IPS-20b (cell line): ENCODE measurements at regions not wholly inside any gene's neighbourhood (a gene's known extent, or its start where the extent isn't known, plus 50 kb on each side); places are given as distances from the start of the nearest gene placed in this dataset.

Source experiments
- H3K27ac ChIP-seq: one replicate; pipeline ENCODE4 v1.5.1; 2013; ENCODE audit warnings: low read length
- H3K27me3 ChIP-seq: 2 replicates; pipeline ENCODE4 v1.6.1; 2013; ENCODE audit warnings: mild to moderate bottlenecking, low read length, inconsistent platforms; ENCODE audit not compliant: insufficient read depth
- H3K36me3 ChIP-seq: 2 replicates; pipeline ENCODE4 v1.6.1; 2013; ENCODE audit warnings: low read depth, mild to moderate bottlenecking, inconsistent platforms, low read length, moderate library complexity; ENCODE audit not compliant: insufficient read depth
- H3K4me1 ChIP-seq: 2 replicates; pipeline ENCODE4 v1.6.1; 2013; ENCODE audit warnings: mild to moderate bottlenecking, control low read depth, inconsistent platforms, low read length, moderate library complexity; ENCODE audit not compliant: insufficient read depth
- H3K4me3 ChIP-seq: 2 replicates; pipeline ENCODE4 v1.5.1; 2013; ENCODE audit warnings: mild to moderate bottlenecking, low read length, inconsistent platforms
- H3K9ac ChIP-seq: 2 replicates; pipeline ENCODE4 v1.6.1; 2013; ENCODE audit warnings: low read depth, mild to moderate bottlenecking, inconsistent platforms, low read length, moderate library complexity
- H3K9me3 ChIP-seq: 2 replicates; pipeline ENCODE4 v1.6.1; 2013; ENCODE audit warnings: mild to moderate bottlenecking, low read depth, low read length, inconsistent platforms; ENCODE audit not compliant: insufficient read depth

DNA sequence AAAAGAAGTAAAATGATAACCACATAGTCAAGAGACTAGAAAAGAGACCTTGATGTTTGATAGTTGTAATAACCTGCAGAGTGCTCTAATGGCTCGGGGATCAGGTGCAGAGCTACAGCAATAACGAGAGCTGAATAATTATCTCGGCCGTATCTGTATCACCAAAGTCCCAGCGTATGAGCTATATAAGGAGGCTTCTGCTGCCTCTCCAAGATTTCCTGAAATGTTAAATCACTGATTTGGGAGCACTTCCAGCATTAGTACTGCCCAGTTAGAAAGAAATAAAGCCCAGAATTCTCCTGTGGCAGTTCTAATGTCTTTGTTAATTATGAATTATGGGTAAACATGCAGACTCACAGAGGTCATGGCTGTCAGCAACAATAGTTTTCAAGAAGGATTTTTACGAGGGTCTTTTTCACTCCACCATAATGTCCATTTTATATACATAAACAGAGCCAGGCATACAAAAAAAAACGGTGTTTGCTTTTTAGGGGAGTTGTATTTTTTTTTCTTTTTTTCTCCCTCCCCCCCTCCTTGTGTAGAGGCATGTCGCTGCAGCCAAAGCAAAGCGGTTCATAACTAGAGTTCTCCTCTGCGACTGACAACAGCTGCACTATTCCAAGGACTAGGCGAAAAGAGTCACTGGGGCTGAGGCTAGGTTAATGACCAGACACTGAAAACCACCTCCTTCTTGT, 168.3 kb upstream of the VRK2 start:
- H3K4me1 ChIP-seq = no peaks in the 10 kb centered on the region
- H3K9ac ChIP-seq = no peak overlapping the region
- H3K36me3 ChIP-seq = no peaks in the 10 kb centered on the region
- H3K9me3 ChIP-seq = no peaks in the 10 kb centered on the region
- no peak overlapping the region for H3K4me3 ChIP-seq
- H3K27me3 ChIP-seq = no peaks in the 10 kb centered on the region
- no peak overlapping the region for H3K27ac ChIP-seq

DNA sequence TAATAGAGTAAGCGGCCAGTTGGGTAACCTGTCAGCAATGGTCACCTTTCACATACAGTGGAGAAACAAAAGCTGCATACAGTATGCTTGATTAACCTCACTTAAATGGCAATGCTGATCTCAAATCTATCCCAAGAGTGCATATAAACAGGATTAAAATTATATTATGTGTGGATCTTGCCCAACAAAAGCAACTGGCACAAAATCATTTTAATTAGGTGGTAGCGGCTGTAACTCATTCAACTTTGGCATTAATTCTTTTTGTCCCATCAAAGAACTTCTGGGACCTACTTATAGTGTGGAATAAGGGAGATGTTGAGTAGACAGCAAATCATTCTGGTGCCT, 167.8 kb upstream of the VRK2 start:
- H3K27me3 ChIP-seq = no peaks in the 10 kb centered on the region
- no peak overlapping the region for H3K27ac ChIP-seq
- no peaks in the 10 kb centered on the region for H3K9me3 ChIP-seq
- no peaks in the 10 kb centered on the region for H3K36me3 ChIP-seq
- H3K4me1 ChIP-seq = no peaks in the 10 kb centered on the region
- H3K4me3 ChIP-seq = no peak overlapping the region
- H3K9ac ChIP-seq = no peak overlapping the region

- H3K27ac ChIP-seq = no peak overlapping the region
These were observed 166.2 kb upstream of the VRK2 start for GRCh38 chr2:57880446-57880845.

DNA sequence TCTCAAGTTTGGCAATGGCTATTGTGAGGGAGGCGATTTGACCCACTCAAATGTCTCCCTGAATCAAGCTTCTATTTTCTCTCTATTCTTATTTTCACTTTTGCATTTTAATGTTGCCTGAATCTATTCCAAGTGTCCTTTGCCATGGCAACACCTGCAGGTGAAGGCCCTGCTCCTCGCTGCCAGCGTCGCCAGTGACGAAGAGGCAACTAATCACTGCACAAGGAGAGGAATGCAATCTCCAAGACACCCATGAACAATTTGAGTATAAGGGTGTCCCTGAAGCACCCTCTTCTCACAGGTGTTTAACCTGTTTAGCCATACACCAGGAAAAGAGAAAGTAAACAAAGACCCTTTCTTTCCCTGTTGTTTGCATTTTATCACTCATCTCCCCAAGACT, 165.6 kb upstream of the VRK2 start:
- Histone ChIP-seq H3K27me3 (no peaks in the 10 kb centered on the region), H3K9me3 (no peaks in the 10 kb centered on the region), H3K9ac (no peak overlapping the region), H3K4me3 (no peak overlapping the region), H3K27ac (no peak overlapping the region), H3K36me3 (no peaks in the 10 kb centered on the region), H3K4me1 (no peaks in the 10 kb centered on the region)

More at GRCh38 chr2:57880446-57880845, 166.2 kb upstream of the VRK2 start:
- Histone ChIP-seq H3K9me3 (no peaks in the 10 kb centered on the region), H3K4me3 (no peak overlapping the region), H3K27me3 (no peaks in the 10 kb centered on the region), H3K9ac (no peak overlapping the region), H3K36me3 (no peaks in the 10 kb centered on the region), H3K4me1 (no peaks in the 10 kb centered on the region)

- Histone ChIP-seq H3K27ac (no peak overlapping the region), H3K27me3 (no peaks in the 10 kb centered on the region), H3K36me3 (no peaks in the 10 kb centered on the region), H3K9ac (no peak overlapping the region), H3K4me3 (no peak overlapping the region), H3K4me1 (no peaks in the 10 kb centered on the region), H3K9me3 (no peaks in the 10 kb centered on the region)
These were observed 164.4 kb upstream of the VRK2 start for GRCh38 chr2:57881998-57882888.

DNA sequence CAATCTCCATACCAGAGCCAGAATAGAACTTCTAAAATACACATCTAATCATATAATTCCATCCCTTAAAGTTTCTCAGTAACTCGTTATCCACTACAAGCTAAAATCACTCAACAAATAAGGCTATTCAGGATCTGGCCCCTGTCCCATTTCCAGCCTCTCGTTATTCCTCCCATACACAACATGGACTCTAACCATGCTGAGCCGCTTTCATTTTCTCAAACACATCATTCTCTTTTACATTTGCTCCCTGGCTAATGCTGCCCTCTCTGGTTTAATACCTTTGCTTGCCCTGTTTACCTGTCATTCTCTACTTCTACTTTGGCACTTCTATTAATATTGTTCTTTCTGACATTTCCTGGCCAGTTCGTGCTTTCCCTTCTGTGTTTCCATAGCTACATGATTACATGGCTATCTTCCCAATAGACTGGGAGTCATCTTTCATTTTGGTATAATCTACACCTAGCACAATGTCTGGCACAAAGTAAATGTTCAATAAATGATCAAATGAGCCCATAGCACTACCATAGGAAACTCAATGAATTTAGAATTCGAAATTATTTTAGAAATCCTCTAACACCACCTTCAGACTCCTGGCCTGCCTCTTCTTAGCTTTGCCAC, 163.6 kb upstream of the VRK2 start:
- Histone ChIP-seq H3K4me3 (no peak overlapping the region), H3K4me1 (no peaks in the 10 kb centered on the region), H3K27me3 (no peaks in the 10 kb centered on the region), H3K27ac (no peak overlapping the region), H3K9ac (no peak overlapping the region), H3K9me3 (no peaks in the 10 kb centered on the region), H3K36me3 (no peaks in the 10 kb centered on the region)

GRCh38 chr2:57884281-57884680, 162.3 kb upstream of the VRK2 start:
- Histone ChIP-seq H3K36me3 (no peaks in the 10 kb centered on the region), H3K4me3 (no peak overlapping the region), H3K9ac (no peak overlapping the region), H3K27me3 (no peaks in the 10 kb centered on the region), H3K4me1 (no peaks in the 10 kb centered on the region), H3K27ac (no peak overlapping the region), H3K9me3 (no peaks in the 10 kb centered on the region)

GRCh38 chr2:57885742-57886141, 160.9 kb upstream of the VRK2 start:
- Histone ChIP-seq H3K4me1 (no peaks in the 10 kb centered on the region), H3K27me3 (no peaks in the 10 kb centered on the region), H3K9me3 (no peaks in the 10 kb centered on the region), H3K27ac (no peak overlapping the region), H3K9ac (no peak overlapping the region), H3K4me3 (no peak overlapping the region), H3K36me3 (no peaks in the 10 kb centered on the region)

- no peak overlapping the region for H3K4me3 ChIP-seq
- no peaks in the 10 kb centered on the region for H3K4me1 ChIP-seq
- H3K27ac ChIP-seq = no peak overlapping the region
These were observed 160.3 kb upstream of the VRK2 start for GRCh38 chr2:57886161-57886786.

GRCh38 chr2:57888463-57888862, 158.1 kb upstream of the VRK2 start:
- Histone ChIP-seq H3K36me3 (no peaks in the 10 kb centered on the region), H3K27ac (no peak overlapping the region), H3K9me3 (no peaks in the 10 kb centered on the region), H3K9ac (no peak overlapping the region), H3K4me3 (no peak overlapping the region), H3K27me3 (no peaks in the 10 kb centered on the region), H3K4me1 (no peaks in the 10 kb centered on the region)

More at GRCh38 chr2:57886161-57886786, 160.3 kb upstream of the VRK2 start:
- Histone ChIP-seq H3K9ac (no peak overlapping the region), H3K36me3 (no peaks in the 10 kb centered on the region), H3K9me3 (no peaks in the 10 kb centered on the region), H3K27me3 (no peaks in the 10 kb centered on the region)

- H3K36me3 ChIP-seq = no peaks in the 10 kb centered on the region
- H3K27me3 ChIP-seq = no peaks in the 10 kb centered on the region
- H3K4me3 ChIP-seq = no peak overlapping the region
- no peak overlapping the region for H3K27ac ChIP-seq
- no peaks in the 10 kb centered on the region for H3K9me3 ChIP-seq
- no peaks in the 10 kb centered on the region; the same call in 1 of the 2 replicates for H3K4me1 ChIP-seq
- H3K9ac ChIP-seq = no peak overlapping the region
These were observed 156.1 kb upstream of the VRK2 start for GRCh38 chr2:57890464-57890863.
